HepG2 (cell line): ENCODE measurements at regions not wholly inside any gene's neighbourhood (a gene's known extent, or its start where the extent isn't known, plus 50 kb on each side); places are given as distances from the start of the nearest gene placed in this dataset.

Experiments used
- ATAC-seq: fragments of 200-7000 bp; cut with Tn5 transposase; 3 replicates; pipeline ENCODE4 v1.9.1; 2020; ENCODE audit warnings: mild to moderate bottlenecking, moderate library complexity
- BruUV-seq: library from RNA; stranded (reverse); fragments of 400-500 nt; replicated peaks from 2 replicates; lab custom pipeline; 2021; lab: Mats Ljungman, UMichigan
- CTCF ChIA-PET: fragments of 300-600 bp; formaldehyde crosslinking; extraction: SDS; loops from one replicate; lab custom pipeline; 2021; ENCODE audit warnings: low total read pairs, inconsistent platforms, low intra/inter-chr PET ratio; lab: Yijun Ruan, JAX
- POLR2A ChIA-PET: fragments of 350-600 bp; sonication (Branson Sonifier 250); formaldehyde crosslinking; loops from one replicate; lab custom pipeline; 2020; ENCODE audit warnings: antibody characterized with exemption, inconsistent platforms; lab: Yijun Ruan, JAX
- DNase-seq: peaks from one replicate; pipeline ENCODE4 v3.0.0-alpha.2; 2015; ENCODE audit warnings: low spot score
- FAIRE-seq: peaks from 3 replicates; lab custom pipeline; 2011; peaks lifted over from hg19 to GRCh38; lab: Jason Lieb, UNC
- H2AFZ ChIP-seq: one replicate; pipeline ENCODE4 v1.6.1; 2011; ENCODE audit warnings: low read length, inconsistent platforms
- H3K27ac ChIP-seq: fragments of 300-600 bp; 3 replicates; pipeline ENCODE4 v1.8.0; 2011; ENCODE audit warnings: mixed run types, mild to moderate bottlenecking, mixed read lengths, low read length, inconsistent platforms; ENCODE audit not compliant: insufficient read depth; ENCODE audit errors: extremely low read length
- H3K27me3 ChIP-seq, 2 experiments: fragments of 200-600 bp in 1 of 2; 2 replicates in 1 of 2; 3 replicates in 1 of 2; pipeline versions ENCODE4 v1.6.0 to v1.8.0; 2011; ENCODE audit warnings: low read length in 2 of 2, mild to moderate bottlenecking in 2 of 2, moderate library complexity in 2 of 2, inconsistent platforms in 1 of 2; ENCODE audit not compliant: insufficient read depth in 2 of 2, control insufficient read depth in 1 of 2
- H3K36me3 ChIP-seq, 2 experiments: fragments of 200-600 bp in 1 of 2; replicated peaks in 1 of 2; 2 replicates in 1 of 2; 3 replicates in 1 of 2; pipeline versions ENCODE4 v1.5.1 to v1.8.0; 2011; ENCODE audit warnings: low read length in 2 of 2, inconsistent platforms in 1 of 2; ENCODE audit not compliant: insufficient read depth in 2 of 2, control insufficient read depth in 1 of 2
- H3K4me1 ChIP-seq: 2 replicates; pipeline ENCODE4 v1.5.1; 2012; ENCODE audit warnings: low read length, inconsistent platforms; ENCODE audit not compliant: insufficient read depth
- H3K4me2 ChIP-seq: 2 replicates; pipeline ENCODE4 v1.6.0; 2011; ENCODE audit warnings: low read depth, low read length, inconsistent platforms
- H3K4me3 ChIP-seq, 3 experiments: fragments of 200-600 bp in 1 of 3; sonication (generic), shearing (Covaris generic) in 1 of 3; replicated peaks in 1 of 3; 2 replicates each; pipeline ENCODE4 v1.5.1; 2011 to 2016; ENCODE audit warnings: low read length in 3 of 3, inconsistent platforms in 2 of 3, low read depth in 2 of 3, mild to moderate bottlenecking in 2 of 3, control low read depth in 1 of 3, mixed read lengths in 1 of 3; ENCODE audit not compliant: insufficient read depth in 1 of 3
- H3K79me2 ChIP-seq: one replicate; pipeline ENCODE4 v1.6.1; 2011; ENCODE audit warnings: low read length, inconsistent platforms; ENCODE audit not compliant: insufficient read depth
- H3K9ac ChIP-seq: 2 replicates; pipeline ENCODE4 v1.6.0; 2011; ENCODE audit warnings: mild to moderate bottlenecking, low read depth, low read length, inconsistent platforms; ENCODE audit not compliant: insufficient read depth
- H3K9me3 ChIP-seq: 2 replicates; pipeline ENCODE4 v1.5.1; 2012; ENCODE audit warnings: mild to moderate bottlenecking, low read length
- H4K20me1 ChIP-seq: 2 replicates; pipeline ENCODE4 v1.6.0; 2011; ENCODE audit warnings: inconsistent platforms, mild to moderate bottlenecking, low read length, moderate library complexity; ENCODE audit not compliant: insufficient read depth
- CEBPG ChIP-seq: IDR thresholded peaks from 2 replicates; pipeline ENCODE4 v1.6.1; 2016
- FLYWCH1 ChIP-seq: sonication (generic); formaldehyde crosslinking; IDR thresholded peaks from 2 replicates; pipeline ENCODE4 v1.8.1; 2023; ENCODE audit warnings: mild to moderate bottlenecking, missing genetic modification reagents
- FOXK1 ChIP-seq: sonication (generic); formaldehyde crosslinking; IDR thresholded peaks from 2 replicates; pipeline ENCODE4 v1.4.0; 2020; ENCODE audit warnings: low read depth, missing genetic modification reagents, borderline replicate concordance
- HNRNPH1 ChIP-seq: fragments of 200-400 bp; formaldehyde crosslinking; optimal IDR thresholded peaks from 2 replicates; pipeline ENCODE3; 2017; ENCODE audit warnings: mild to moderate bottlenecking, low read depth, low read length
- HOXA3 ChIP-seq: sonication (generic); formaldehyde crosslinking; IDR thresholded peaks from 2 replicates; pipeline ENCODE4 v1.5.0; 2020; ENCODE audit warnings: missing genetic modification reagents
- ISL2 ChIP-seq: sonication (generic); formaldehyde crosslinking; IDR thresholded peaks from 2 replicates; pipeline ENCODE4 v1.5.0; 2020; ENCODE audit warnings: missing genetic modification reagents
- MIER2 ChIP-seq: IDR thresholded peaks from 2 replicates; pipeline ENCODE4 v1.6.1; 2016; ENCODE audit warnings: missing biosample characterization, missing genetic modification reagents
- NFE2L2 ChIP-seq: fragments of 150-350 bp; IDR thresholded peaks from 2 replicates; pipeline ENCODE4 v1.6.1; 2014; ENCODE audit warnings: low read length
- SKI ChIP-seq: fragments of 450-650 bp; IDR thresholded peaks from one replicate; pipeline ENCODE4 v1.6.1; 2018; ENCODE audit warnings: mild to moderate bottlenecking; ENCODE audit not compliant: partially characterized antibody
- TCF7 ChIP-seq: sonication (generic); IDR thresholded peaks from 2 replicates; pipeline ENCODE4 v1.6.1; 2016; ENCODE audit warnings: antibody characterized with exemption, low read depth
- ZNF564 ChIP-seq: sonication (generic); formaldehyde crosslinking; IDR thresholded peaks from 2 replicates; pipeline ENCODE4 v1.8.1; 2023; ENCODE audit warnings: mild to moderate bottlenecking, missing genetic modification reagents
- ZNF816 ChIP-seq: sonication (generic); formaldehyde crosslinking; IDR thresholded peaks from 2 replicates; pipeline ENCODE4 v1.8.0; 2022; ENCODE audit warnings: missing genetic modification reagents, mild to moderate bottlenecking, borderline replicate concordance
- ZSCAN25 ChIP-seq: sonication (generic); formaldehyde crosslinking; IDR thresholded peaks from 2 replicates; pipeline ENCODE4 v1.8.0; 2022; ENCODE audit warnings: mild to moderate bottlenecking, missing genetic modification reagents
- ZSCAN9 ChIP-seq: IDR thresholded peaks from 2 replicates; pipeline ENCODE4 v1.6.1; 2016; ENCODE audit warnings: borderline replicate concordance
- WGBS: methylation state at CpG from one replicate; pipeline ENCODE4 v1.1.6; 2017; ENCODE audit warnings: low lambda C conversion rate; 5-methylcytosine and 5-hydroxymethylcytosine counted together
- in situ Hi-C: cut with HindIII; loops from 2 replicates; pipeline ENCODE4 v1.10.0; 2017; ENCODE audit warnings: low pct_unique_long_range_greater_than_20kb; ENCODE audit not compliant: extremely low pct_ligation_motif_present
- intact Hi-C: fragments of 100-400 bp; cut with micrococcal nuclease; formaldehyde crosslinking; loops from one replicate; pipeline ENCODE4 v1.10.0; 2022; ENCODE audit not compliant: unreplicated experiment

DNA sequence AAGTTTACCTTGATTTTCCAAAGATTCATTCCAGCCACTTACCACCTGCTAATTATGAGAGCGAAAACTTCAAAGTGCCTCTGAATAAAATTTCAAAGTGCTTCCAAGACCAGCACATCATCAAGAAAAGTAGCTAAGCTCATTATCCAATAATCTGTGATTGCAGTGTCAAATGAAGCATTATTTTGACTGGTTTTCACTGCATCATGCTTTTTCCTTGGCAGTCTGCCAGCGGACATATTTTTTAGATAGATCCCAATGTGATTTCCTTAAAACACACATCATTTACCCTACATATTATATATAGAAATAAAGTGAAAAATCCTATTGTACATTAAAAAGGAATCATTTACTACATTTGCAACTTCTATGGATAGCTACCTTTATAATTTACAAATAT, 508.6 kb upstream of the FAM174A start:
- Histone ChIP-seq H3K4me2 (no peak overlapping the region), H3K4me3 (no peak overlapping the region), H3K27me3 (no peaks in the 10 kb centered on the region), H3K27ac (no peak overlapping the region), H3K79me2 (no peaks in the 10 kb centered on the region), H3K36me3 (no peaks in the 10 kb centered on the region), H3K4me1 (no peaks in the 10 kb centered on the region), H3K9me3 (no peaks in the 10 kb centered on the region), H4K20me1 (no peaks in the 10 kb centered on the region), H2AFZ (no peak overlapping the region), H3K9ac (no peak overlapping the region)
- CTCF ChIA-PET = no interaction called here
- no TSS peak for BruUV-seq
- WGBS = 17% methylated on average over 2 of the region's 2 CpGs
- TF ChIP-seq SKI = no peak
- TF ChIP-seq TCF7 = no peak
- no peak for TF ChIP-seq MIER2 (CRISPR knock-in tag)
- no peak for TF ChIP-seq ZSCAN25
- TF ChIP-seq ZNF816 (CRISPR knock-in tag) = no peak
- no peak for TF ChIP-seq HOXA3 (CRISPR knock-in tag)
- no peak for TF ChIP-seq ISL2 (CRISPR knock-in tag)
- TF ChIP-seq FLYWCH1 (CRISPR knock-in tag) = no peak
- no peak for TF ChIP-seq ZSCAN9 (CRISPR knock-in tag)
- TF ChIP-seq HNRNPH1 = no peak
- in situ Hi-C loops = no loop called here
- POLR2A ChIA-PET = no interaction called here
- FAIRE-seq (no peak), ATAC-seq (no peak), DNase-seq (no peak)
- intact Hi-C loops = no loop called here

DNA sequence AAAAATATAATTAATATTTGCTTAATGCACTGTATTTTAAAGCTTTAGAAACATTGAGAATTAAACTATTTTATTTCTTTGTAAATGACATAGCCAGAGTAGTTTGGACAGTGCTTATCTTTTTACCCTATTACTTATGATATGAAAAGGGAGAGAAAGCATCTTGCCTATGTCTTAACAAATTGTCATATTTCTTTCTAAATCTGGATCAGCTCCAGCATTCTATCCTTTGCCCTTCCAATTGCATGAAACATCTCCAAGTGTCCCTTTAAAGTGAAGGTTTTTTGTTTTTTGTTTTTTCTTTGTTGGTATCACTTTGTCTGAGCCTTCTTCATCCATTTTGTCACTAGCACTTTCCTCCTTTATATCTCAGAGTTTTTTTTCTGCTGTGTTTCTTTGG, 511.6 kb upstream of the FAM174A start:
- Histone ChIP-seq H3K27ac (no peak overlapping the region), H3K36me3 (no peaks in the 10 kb centered on the region), H3K9ac (no peak overlapping the region), H3K4me2 (no peak overlapping the region), H4K20me1 (no peaks in the 10 kb centered on the region)
- CTCF ChIA-PET = no interaction called here
- DNase-seq (no peak), ATAC-seq (no peak)
- in situ Hi-C loops (no loop called here), intact Hi-C loops (no loop called here)
- TF ChIP-seq ZNF564 (CRISPR knock-in tag) (no peak), CEBPG (CRISPR knock-in tag) (no peak), FOXK1 (CRISPR knock-in tag) (no peak), NFE2L2 (no peak)
- TF ChIP-seq, all 625 proteins: peak for 0
- no peak overlapping the region for H3K4me3 ChIP-seq
- H3K79me2 ChIP-seq = no peaks in the 10 kb centered on the region
- no peaks in the 10 kb centered on the region for H3K9me3 ChIP-seq
- no peaks in the 10 kb centered on the region for H3K4me1 ChIP-seq
- no TSS peak for BruUV-seq
- H2AFZ ChIP-seq = no peak overlapping the region
- FAIRE-seq = no peak
- POLR2A ChIA-PET = no interaction called here
- no peaks in the 10 kb centered on the region for H3K27me3 ChIP-seq
